Fibroblast of lung (primary cell): ENCODE measurements at regions not wholly inside any gene's neighbourhood (a gene's known extent, or its start where the extent isn't known, plus 50 kb on each side); places are given as distances from the start of the nearest gene placed in this dataset.

ENCODE experiments used
- DNase-seq, 2 donors: peaks; one replicate each; pipeline versions ENCODE4 v3.0.0 to v3.0.0-alpha.2; 2010; ENCODE audit warnings: low read depth in 2 of 2
- H2AFZ ChIP-seq: 2 replicates; pipeline ENCODE4 v1.5.1; 2012; ENCODE audit warnings: low read length, control low read depth, inconsistent platforms
- H3K27ac ChIP-seq: 2 replicates; pipeline ENCODE4 v1.5.1; 2011; ENCODE audit warnings: low read length, control low read depth; ENCODE audit not compliant: insufficient read depth
- H3K27me3 ChIP-seq: 2 replicates; pipeline ENCODE4 v1.5.1; 2011; ENCODE audit warnings: mild to moderate bottlenecking, low read length; ENCODE audit not compliant: control insufficient read depth, insufficient read depth
- H3K36me3 ChIP-seq: 2 replicates; pipeline ENCODE4 v1.5.1; 2011; ENCODE audit warnings: low read length; ENCODE audit not compliant: control insufficient read depth, insufficient read depth
- H3K4me1 ChIP-seq: 2 replicates; pipeline ENCODE4 v1.5.1; 2011; ENCODE audit warnings: low read length; ENCODE audit not compliant: control insufficient read depth, insufficient read depth; ENCODE audit errors: extremely low read depth
- H3K4me2 ChIP-seq: 2 replicates; pipeline ENCODE4 v1.5.1; 2011; ENCODE audit warnings: low read length, control low read depth; ENCODE audit not compliant: insufficient read depth; ENCODE audit errors: extremely low read depth
- H3K4me3 ChIP-seq, 4 experiments: fragments of 200-600 bp in 1 of 4; sonication (generic) in 1 of 4; replicated peaks in 1 of 4; 2 replicates each; pipeline ENCODE4 v1.5.1; 2011 to 2016; ENCODE audit warnings: low read length in 4 of 4, low read depth in 3 of 4, mild to moderate bottlenecking in 3 of 4, control low read depth in 2 of 4, inconsistent platforms in 1 of 4, mixed read lengths in 1 of 4; ENCODE audit not compliant: insufficient read depth in 1 of 4; ENCODE audit errors: control extremely low read depth in 1 of 4
- H3K79me2 ChIP-seq: 2 replicates; pipeline ENCODE4 v1.5.1; 2012; ENCODE audit warnings: mild to moderate bottlenecking, low read length, inconsistent platforms; ENCODE audit not compliant: control insufficient read depth, insufficient read depth
- H3K9ac ChIP-seq: 2 replicates; pipeline ENCODE4 v1.5.1; 2011; ENCODE audit warnings: mild to moderate bottlenecking, low read length, control low read depth; ENCODE audit not compliant: insufficient read depth
- H3K9me3 ChIP-seq: 2 replicates; pipeline ENCODE4 v1.5.1; 2012; ENCODE audit warnings: low read depth, low read length; ENCODE audit not compliant: control insufficient read depth, insufficient read depth
- H4K20me1 ChIP-seq: 2 replicates; pipeline ENCODE4 v1.5.1; 2011; ENCODE audit warnings: low read length; ENCODE audit not compliant: control insufficient read depth, insufficient read depth; ENCODE audit errors: extremely low read depth
- CTCF ChIP-seq, 2 donors: IDR thresholded peaks in 1 of 2; conservative IDR thresholded peaks in 1 of 2; 1 replicate in 1 of 2; 2 replicates in 1 of 2; pipeline ENCODE4 v1.5.1; 2011 to 2012; ENCODE audit warnings: low read length in 2 of 2, control low read depth in 1 of 2, inconsistent platforms in 1 of 2, low read depth in 1 of 2, mild to moderate bottlenecking in 1 of 2
- EZH2 ChIP-seq: IDR thresholded peaks from 2 replicates; pipeline ENCODE4 v1.5.1; 2012; ENCODE audit warnings: low read length, control low read depth, mild to moderate bottlenecking; ENCODE audit errors: missing control alignments

GRCh38 chr3:151563305-151563704 is 102.4 kb upstream of the IGSF10 start:
- no peaks in the 10 kb centered on the region for H3K9me3 ChIP-seq
- H3K27me3 ChIP-seq, result no peaks in the 10 kb centered on the region
- no peaks in the 10 kb centered on the region for H3K79me2 ChIP-seq
- no peak overlapping the region for H3K27ac ChIP-seq
- TF ChIP-seq CTCF (conservative IDR thresholded peaks at IDR 0.05 in 1 of 2, IDR thresholded peaks at IDR 0.05 in 1 of 2; ENCODE audit: low read depth in 1 of 2, low read length in 2 of 2), result no peak
- TF ChIP-seq EZH2, result no peak
- H3K4me3 ChIP-seq, result no peak overlapping the region
- no peak overlapping the region for H2AFZ ChIP-seq
- H4K20me1 ChIP-seq, result no peaks in the 10 kb centered on the region
- H3K9ac ChIP-seq, result no peak overlapping the region
- no peaks in the 10 kb centered on the region for H3K4me1 ChIP-seq
- no peaks in the 10 kb centered on the region for H3K36me3 ChIP-seq
- no peak for DNase-seq
- no peak overlapping the region for H3K4me2 ChIP-seq

- TF ChIP-seq EZH2 (no peak), CTCF (conservative IDR thresholded peaks at IDR 0.05 in 1 of 2, IDR thresholded peaks at IDR 0.05 in 1 of 2; ENCODE audit: low read depth in 1 of 2, low read length in 2 of 2) (no peak)
- Histone ChIP-seq H3K9me3 (no peaks in the 10 kb centered on the region), H3K27me3 (no peaks in the 10 kb centered on the region), H3K4me2 (no peak overlapping the region), H3K9ac (no peak overlapping the region), H3K4me1 (no peaks in the 10 kb centered on the region), H3K79me2 (no peaks in the 10 kb centered on the region), H2AFZ (no peak overlapping the region), H4K20me1 (no peaks in the 10 kb centered on the region), H3K27ac (no peak overlapping the region), H3K4me3 (no peak overlapping the region), H3K36me3 (no peaks in the 10 kb centered on the region)
- no peak for DNase-seq
These were observed 102.0 kb upstream of the IGSF10 start for GRCh38 chr3:151562891-151563290.

- no peak overlapping the region for H3K27ac ChIP-seq
- H3K4me2 ChIP-seq, result no peak overlapping the region
- no peaks in the 10 kb centered on the region for H3K27me3 ChIP-seq
- DNase-seq, result peak in 1 of 2 donors; percentile 62
- no peaks in the 10 kb centered on the region for H3K36me3 ChIP-seq
- H3K9ac ChIP-seq, result no peak overlapping the region
- H3K79me2 ChIP-seq, result no peaks in the 10 kb centered on the region
- H4K20me1 ChIP-seq, result no peaks in the 10 kb centered on the region
- TF ChIP-seq CTCF (conservative IDR thresholded peaks at IDR 0.05 in 1 of 2, IDR thresholded peaks at IDR 0.05 in 1 of 2; ENCODE audit: low read depth in 1 of 2, low read length in 2 of 2) (no peak), EZH2 (no peak)
- H2AFZ ChIP-seq, result no peak overlapping the region
- H3K4me3 ChIP-seq, result no peak overlapping the region
- H3K4me1 ChIP-seq, result no peaks in the 10 kb centered on the region
- no peaks in the 10 kb centered on the region for H3K9me3 ChIP-seq
These were observed 101.0 kb upstream of the IGSF10 start for GRCh38 chr3:151561878-151562277.
